Endothelial cell of umbilical vein (primary cell): ENCODE measurements at regions not wholly inside any gene's neighbourhood (a gene's known extent, or its start where the extent isn't known, plus 50 kb on each side); places are given as distances from the start of the nearest gene placed in this dataset.

Experiments
- BruUV-seq: library from RNA; stranded (reverse); fragments of 400-500 nt; replicated peaks from 2 replicates; lab custom pipeline; 2021; lab: Mats Ljungman, UMichigan
- CTCF ChIA-PET: fragments of 300-600, 350-600 bp; sonication (Branson Sonifier 250); formaldehyde crosslinking; loops from one replicate; lab custom pipeline; 2021; ENCODE audit warnings: antibody characterized with exemption, inconsistent platforms; lab: Charles Lee
- POLR2A ChIA-PET: fragments of 300-600, 350-600 bp; sonication (Branson Sonifier 250); formaldehyde crosslinking; loops from one replicate; lab custom pipeline; 2021; ENCODE audit warnings: antibody characterized with exemption, inconsistent platforms; lab: Charles Lee
- DNase-seq: peaks from one replicate; pipeline ENCODE4 v3.0.0-alpha.2; 2011; ENCODE audit warnings: low read depth, low spot score
- FAIRE-seq: peaks from 2 replicates; lab custom pipeline; 2011; peaks lifted over from hg19 to GRCh38; lab: Jason Lieb, UNC
- H2AFZ ChIP-seq: 2 replicates; pipeline ENCODE4 v1.6.0; 2012; ENCODE audit warnings: low read depth, low read length, control low read depth, inconsistent platforms
- H3K27ac ChIP-seq: 2 replicates; pipeline ENCODE4 v1.5.1; 2011; ENCODE audit warnings: low read depth, mild to moderate bottlenecking, control low read depth, low read length, moderate library complexity; ENCODE audit not compliant: insufficient read depth
- H3K27me3 ChIP-seq, 2 experiments: 2 replicates each; pipeline versions ENCODE4 v1.6.0 to v1.6.1; 2011; ENCODE audit warnings: low read length in 2 of 2, mixed read lengths in 1 of 2; ENCODE audit not compliant: control insufficient read depth in 2 of 2, insufficient read depth in 2 of 2
- H3K36me3 ChIP-seq, 2 experiments: 2 replicates in 1 of 2; 3 replicates in 1 of 2; pipeline ENCODE4 v1.5.1; 2011; ENCODE audit warnings: low read length in 2 of 2, mild to moderate bottlenecking in 1 of 2, moderate library complexity in 1 of 2; ENCODE audit not compliant: control insufficient read depth in 2 of 2, insufficient read depth in 2 of 2; ENCODE audit errors: extremely low read depth in 1 of 2
- H3K4me1 ChIP-seq: 3 replicates; pipeline ENCODE4 v1.5.1; 2011; ENCODE audit warnings: mild to moderate bottlenecking, low read length; ENCODE audit not compliant: control insufficient read depth, insufficient read depth; ENCODE audit errors: extremely low read depth
- H3K4me2 ChIP-seq: 2 replicates; pipeline ENCODE4 v1.6.1; 2011; ENCODE audit warnings: low read length, control low read depth, mixed read lengths; ENCODE audit not compliant: insufficient read depth
- H3K4me3 ChIP-seq, 3 experiments: fragments of 200-600 bp in 1 of 3; sonication (generic), shearing (Covaris generic) in 1 of 3; replicated peaks in 1 of 3; 2 replicates each; pipeline ENCODE4 v1.5.1; 2011 to 2016; ENCODE audit warnings: control low read depth in 3 of 3, low read length in 3 of 3, mild to moderate bottlenecking in 2 of 3, inconsistent platforms in 1 of 3, low read depth in 1 of 3, moderate library complexity in 1 of 3; ENCODE audit not compliant: insufficient read depth in 1 of 3
- H3K79me2 ChIP-seq: 2 replicates; pipeline ENCODE4 v1.6.0; 2012; ENCODE audit warnings: low read length, inconsistent platforms; ENCODE audit not compliant: control insufficient read depth, insufficient read depth
- H3K9ac ChIP-seq: replicated peaks from 2 replicates; pipeline ENCODE3; 2011; ENCODE audit warnings: low read length, control low read depth; ENCODE audit not compliant: insufficient read depth; ENCODE audit errors: extremely low read depth
- H3K9me1 ChIP-seq: replicated peaks from 3 replicates; pipeline ENCODE4 v1.6.0; 2011; ENCODE audit warnings: mild to moderate bottlenecking, low read length; ENCODE audit not compliant: control insufficient read depth, insufficient read depth; ENCODE audit errors: extremely low read depth
- H3K9me3 ChIP-seq: replicated peaks from 2 replicates; pipeline ENCODE4 v1.5.1; 2012; ENCODE audit warnings: low read length, inconsistent platforms; ENCODE audit not compliant: control insufficient read depth, insufficient read depth
- H4K20me1 ChIP-seq: replicated peaks from 2 replicates; pipeline ENCODE3; 2011; ENCODE audit warnings: mild to moderate bottlenecking, low read length; ENCODE audit not compliant: control insufficient read depth, insufficient read depth; ENCODE audit errors: extremely low read depth
- EZH2 ChIP-seq: IDR thresholded peaks from 2 replicates; pipeline ENCODE4 v1.6.1; 2012; ENCODE audit warnings: borderline replicate concordance, low read depth, mild to moderate bottlenecking, moderate library complexity, low read length, inconsistent platforms; ENCODE audit not compliant: severe bottlenecking
- FOS ChIP-seq: IDR thresholded peaks from 2 replicates; pipeline ENCODE4 v1.6.1; 2011; ENCODE audit warnings: mild to moderate bottlenecking, low read length, moderate library complexity, borderline replicate concordance; ENCODE audit not compliant: insufficient read depth
- GATA2 ChIP-seq: IDR thresholded peaks from 2 replicates; pipeline ENCODE4 v1.7.0; 2011; ENCODE audit warnings: low read depth, mild to moderate bottlenecking, moderate library complexity, mixed read lengths, low read length; ENCODE audit not compliant: insufficient read length, insufficient read depth
- JUN ChIP-seq: IDR thresholded peaks from 2 replicates; pipeline ENCODE4 v1.6.1; 2011; ENCODE audit warnings: borderline replicate concordance, low read depth; ENCODE audit not compliant: insufficient read length, insufficient read depth
- MAX ChIP-seq: IDR thresholded peaks from 2 replicates; pipeline ENCODE4 v1.6.1; 2011; ENCODE audit not compliant: insufficient read depth, insufficient read length
- MYC ChIP-seq: IDR thresholded peaks from one replicate; pipeline ENCODE4 v1.6.1; 2011; ENCODE audit warnings: mild to moderate bottlenecking, low read depth, low read length
- POLR2A ChIP-seq: IDR thresholded peaks from 2 replicates; pipeline ENCODE4 v1.6.1; 2012; ENCODE audit warnings: low read depth, mild to moderate bottlenecking, control low read depth, low read length
- POLR2AphosphoS5 ChIP-seq: IDR thresholded peaks from 2 replicates; pipeline ENCODE4 v1.6.1; 2012; ENCODE audit warnings: low read depth, mild to moderate bottlenecking, control low read depth, low read length, moderate library complexity; ENCODE audit not compliant: insufficient read depth
- dilution Hi-C: fragments of 300-500 bp; cut with MboI; formaldehyde crosslinking; loops from one replicate; pipeline ENCODE4 v1.15.0; 2019; ENCODE audit warnings: low sequenced_read_pairs; ENCODE audit not compliant: extremely low pct_ligation_motif_present
- intact Hi-C: fragments of 100-400 bp; cut with micrococcal nuclease; formaldehyde crosslinking; loops from one replicate; pipeline ENCODE4 v1.10.0; 2022
- TF ChIP-seq, protein P1 (sequence below), 2 donors: IDR thresholded peaks; 1 replicate in 1 of 2; 2 replicates in 1 of 2; pipeline ENCODE4 v1.5.1; 2011; ENCODE audit warnings: low read length in 2 of 2, mild to moderate bottlenecking in 2 of 2, moderate library complexity in 2 of 2, control low read depth in 1 of 2, inconsistent platforms in 1 of 2, low read depth in 1 of 2; ENCODE audit not compliant: insufficient read depth in 1 of 2; ENCODE audit errors: extremely low read depth in 1 of 2

- intact Hi-C loops: no loop called here
Measured at GRCh38 chr11:116400081-116400480, 372.7 kb downstream of the BUD13 start.

More at GRCh38 chr11:116400081-116400480, 372.7 kb downstream of the BUD13 start:
- no TSS peak for BruUV-seq
- FAIRE-seq (no peak), DNase-seq (no peak)
- no peak overlapping the region for H3K4me2 ChIP-seq
- no peaks in the 10 kb centered on the region for H3K27me3 ChIP-seq
- H3K9ac ChIP-seq: no peak overlapping the region
- POLR2A ChIA-PET: no interaction called here
- peaks cover 18% of the 10 kb centered on the region for H3K4me1 ChIP-seq
- no peak overlapping the region for H3K4me3 ChIP-seq
- H4K20me1 ChIP-seq: no peaks in the 10 kb centered on the region
- no peak overlapping the region for H3K27ac ChIP-seq
- CTCF ChIA-PET: interaction anchor here (0.8 to 1.8 kb wide), 2 partner anchors 39 to 42 kb away, joined by 3 to 5 read pairs; no protein-coding TSS in a partner anchor
- dilution Hi-C loops: no loop called here
- H3K36me3 ChIP-seq: no peaks in the 10 kb centered on the region
- H3K9me3 ChIP-seq: no peaks in the 10 kb centered on the region
- H2AFZ ChIP-seq: no peak overlapping the region
- no peaks in the 10 kb centered on the region for H3K79me2 ChIP-seq
- TF ChIP-seq JUN (no peak), MAX (no peak), POLR2AphosphoS5 (no peak), MYC (no peak), GATA2 (no peak), EZH2 (no peak), FOS (no peak), POLR2A (no peak)
- TF ChIP-seq, protein P1, sequence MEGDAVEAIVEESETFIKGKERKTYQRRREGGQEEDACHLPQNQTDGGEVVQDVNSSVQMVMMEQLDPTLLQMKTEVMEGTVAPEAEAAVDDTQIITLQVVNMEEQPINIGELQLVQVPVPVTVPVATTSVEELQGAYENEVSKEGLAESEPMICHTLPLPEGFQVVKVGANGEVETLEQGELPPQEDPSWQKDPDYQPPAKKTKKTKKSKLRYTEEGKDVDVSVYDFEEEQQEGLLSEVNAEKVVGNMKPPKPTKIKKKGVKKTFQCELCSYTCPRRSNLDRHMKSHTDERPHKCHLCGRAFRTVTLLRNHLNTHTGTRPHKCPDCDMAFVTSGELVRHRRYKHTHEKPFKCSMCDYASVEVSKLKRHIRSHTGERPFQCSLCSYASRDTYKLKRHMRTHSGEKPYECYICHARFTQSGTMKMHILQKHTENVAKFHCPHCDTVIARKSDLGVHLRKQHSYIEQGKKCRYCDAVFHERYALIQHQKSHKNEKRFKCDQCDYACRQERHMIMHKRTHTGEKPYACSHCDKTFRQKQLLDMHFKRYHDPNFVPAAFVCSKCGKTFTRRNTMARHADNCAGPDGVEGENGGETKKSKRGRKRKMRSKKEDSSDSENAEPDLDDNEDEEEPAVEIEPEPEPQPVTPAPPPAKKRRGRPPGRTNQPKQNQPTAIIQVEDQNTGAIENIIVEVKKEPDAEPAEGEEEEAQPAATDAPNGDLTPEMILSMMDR (IDR thresholded peaks at IDR 0.05; ENCODE audit: extremely low read depth in 1 of 2, insufficient read depth in 1 of 2, low read depth in 1 of 2, low read length in 2 of 2): no peak
- no peaks in the 10 kb centered on the region for H3K9me1 ChIP-seq
